GM21360 (cell line): ENCODE measurements at regions not wholly inside any gene's neighbourhood (a gene's known extent, or its start where the extent isn't known, plus 50 kb on each side); places are given as distances from the start of the nearest gene placed in this dataset.
"Not testable (repeated sequence)": the region's sequence is repeated elsewhere in the genome, so short reads cannot be mapped to it uniquely, and the experiment has no call there.

Experiments
- ATAC-seq: cut with Tn5 transposase; IDR thresholded peaks from one replicate; pipeline ENCODE4 v1.9.1; 2021; ENCODE audit warnings: mild to moderate bottlenecking, moderate library complexity; ENCODE audit not compliant: unreplicated experiment

- ATAC-seq, result no peak
Measured at GRCh38 chr18:30639361-30639760, 403.2 kb downstream of the DSC3 start.

GRCh38 chr18:30634249-30634648 lies 408.3 kb downstream of the DSC3 start:
- ATAC-seq, result no peak

GRCh38 chr18:30632071-30632698 lies 410.4 kb downstream of the DSC3 start:
- no peak for ATAC-seq

- ATAC-seq, result no peak
Measured at GRCh38 chr18:30625961-30626360, 416.6 kb downstream of the DSC3 start.

GRCh38 chr18:30623401-30624065 lies 419.0 kb downstream of the DSC3 start:
- no peak for ATAC-seq

- ATAC-seq, result no peak
Measured at GRCh38 chr18:30622635-30623034, 419.9 kb downstream of the DSC3 start.

- no peak for ATAC-seq
Measured at GRCh38 chr18:30622104-30622503, 420.4 kb downstream of the DSC3 start.

GRCh38 chr18:30618567-30618966 lies 424.0 kb downstream of the DSC3 start:
- ATAC-seq, result no peak

GRCh38 chr18:30616414-30616813 lies 426.1 kb downstream of the DSC3 start:
- no peak for ATAC-seq

GRCh38 chr18:30613467-30613801 lies 429.1 kb downstream of the DSC3 start:
- ATAC-seq, result no peak

GRCh38 chr18:30601541-30601940 lies 441.0 kb downstream of the DSC3 start:
- no peak for ATAC-seq

GRCh38 chr18:30597202-30597601 lies 445.3 kb downstream of the DSC3 start:
- ATAC-seq, result no peak

GRCh38 chr18:30596635-30597034 lies 445.9 kb downstream of the DSC3 start:
- ATAC-seq, result no peak

GRCh38 chr18:30595942-30596341 lies 446.6 kb downstream of the DSC3 start:
- ATAC-seq, result no peak

- not testable (repeated sequence) for ATAC-seq
Measured at GRCh38 chr18:30594911-30595310, 447.6 kb downstream of the DSC3 start.

- ATAC-seq, result no peak
Measured at GRCh38 chr18:30591462-30591861, 451.1 kb downstream of the DSC3 start.

GRCh38 chr18:30588673-30589164 lies 453.8 kb downstream of the DSC3 start:
- no peak for ATAC-seq

GRCh38 chr18:30583768-30584167 lies 458.8 kb downstream of the DSC3 start:
- no peak for ATAC-seq

- no peak for ATAC-seq
Measured at GRCh38 chr18:30582078-30582477, 460.5 kb downstream of the DSC3 start.

GRCh38 chr18:30578707-30579106 lies 463.8 kb downstream of the DSC3 start:
- ATAC-seq, result no peak

- no peak for ATAC-seq
Measured at GRCh38 chr18:30572214-30572613, 470.3 kb downstream of the DSC3 start.

- ATAC-seq, result no peak
Measured at GRCh38 chr18:30568333-30568732, 474.2 kb downstream of the DSC3 start.

- no peak for ATAC-seq
Measured at GRCh38 chr18:30566877-30567276, 475.7 kb downstream of the DSC3 start.
